ENCODE measurements at regions not wholly inside any gene's neighbourhood (a gene's known extent, or its start where the extent isn't known, plus 50 kb on each side); places are given as distances from the start of the nearest gene placed in this dataset.

GRCh38 chr12:62103748-62104147, 156.5 kb upstream of the USP15 start:
- DNase-seq (ENCODE audit: insufficient read length, low spot score) (no peak), FAIRE-seq (no peak)
- TF ChIP-seq POU2F2 (IDR thresholded peaks at IDR 0.05; ENCODE audit: low read depth, low read length) (no peak), TAF1 (IDR thresholded peaks at IDR 0.05; ENCODE audit: low read depth, low read length) (no peak), SPI1 (IDR thresholded peaks at IDR 0.05; ENCODE audit: low read depth, low read length) (no peak), POLR2AphosphoS5 (IDR thresholded peaks at IDR 0.05; ENCODE audit: low read depth, low read length) (no peak), PAX5 (IDR thresholded peaks at IDR 0.05; ENCODE audit: insufficient read depth, low read length, severe bottlenecking) (no peak), POLR2A (IDR thresholded peaks at IDR 0.05; ENCODE audit: low read depth, low read length) (no peak)

- no peak for FAIRE-seq
- DNase-seq (ENCODE audit: insufficient read length, low spot score): no peak
- no peak for TF ChIP-seq PAX5 (IDR thresholded peaks at IDR 0.05; ENCODE audit: insufficient read depth, low read length, severe bottlenecking)
- no peak for TF ChIP-seq POLR2A (IDR thresholded peaks at IDR 0.05; ENCODE audit: low read depth, low read length)
- TF ChIP-seq TAF1 (IDR thresholded peaks at IDR 0.05; ENCODE audit: low read depth, low read length): no peak
Measured at GRCh38 chr12:62106547-62107185, 153.5 kb upstream of the USP15 start.

DNA sequence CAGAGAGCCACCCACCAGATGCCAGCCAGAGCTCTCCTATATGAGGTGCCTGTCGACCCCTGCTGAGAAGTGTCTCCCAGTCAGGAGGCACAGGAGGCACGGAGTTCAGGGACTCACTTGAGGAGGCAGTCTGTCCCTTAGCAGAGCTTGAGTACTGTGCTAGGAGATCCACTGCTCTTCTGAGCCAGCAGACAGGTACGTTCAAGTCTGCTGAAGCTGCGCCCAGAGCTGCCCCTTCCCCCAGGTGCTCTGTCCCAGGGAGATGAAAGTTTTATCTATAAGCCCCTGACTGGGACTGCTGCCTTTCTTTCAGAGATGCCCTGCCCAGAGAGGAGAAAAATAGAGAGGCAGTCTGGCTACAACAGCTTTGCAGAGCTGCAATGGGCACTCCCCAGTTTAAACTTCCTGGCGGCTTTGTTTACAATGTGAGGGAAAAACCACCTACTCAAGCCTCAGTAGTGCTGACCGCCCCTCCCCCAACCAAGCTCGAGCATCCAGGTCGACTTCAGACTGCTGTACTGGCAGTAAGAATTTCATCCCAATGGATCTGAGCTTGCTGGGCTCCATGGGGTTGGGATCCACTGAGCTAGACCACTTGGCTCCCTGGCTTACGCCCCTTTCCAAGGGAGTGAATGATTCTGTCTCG, 146.7 kb upstream of the USP15 start:
- TF ChIP-seq SPI1 (IDR thresholded peaks at IDR 0.05; ENCODE audit: low read depth, low read length): no peak
- no peak for TF ChIP-seq POLR2AphosphoS5 (IDR thresholded peaks at IDR 0.05; ENCODE audit: low read depth, low read length)
- TF ChIP-seq POU2F2 (IDR thresholded peaks at IDR 0.05; ENCODE audit: low read depth, low read length): no peak
- no peak for TF ChIP-seq TAF1 (IDR thresholded peaks at IDR 0.05; ENCODE audit: low read depth, low read length)
- no peak for TF ChIP-seq POLR2A (IDR thresholded peaks at IDR 0.05; ENCODE audit: low read depth, low read length)
- TF ChIP-seq PAX5 (IDR thresholded peaks at IDR 0.05; ENCODE audit: insufficient read depth, low read length, severe bottlenecking): no peak
- no peak for FAIRE-seq
- DNase-seq (ENCODE audit: insufficient read length, low spot score): no peak

- TF ChIP-seq TAF1 (IDR thresholded peaks at IDR 0.05; ENCODE audit: low read depth, low read length) (no peak), POU2F2 (IDR thresholded peaks at IDR 0.05; ENCODE audit: low read depth, low read length) (no peak), SPI1 (IDR thresholded peaks at IDR 0.05; ENCODE audit: low read depth, low read length) (no peak), PAX5 (IDR thresholded peaks at IDR 0.05; ENCODE audit: insufficient read depth, low read length, severe bottlenecking) (no peak), POLR2A (IDR thresholded peaks at IDR 0.05; ENCODE audit: low read depth, low read length) (no peak), POLR2AphosphoS5 (IDR thresholded peaks at IDR 0.05; ENCODE audit: low read depth, low read length) (no peak)
- FAIRE-seq: no peak
- no peak for DNase-seq (ENCODE audit: insufficient read length, low spot score)
Measured at GRCh38 chr12:62116986-62117385, 143.2 kb upstream of the USP15 start.

GRCh38 chr12:62123721-62124203, 136.4 kb upstream of the USP15 start:
- DNase-seq (ENCODE audit: insufficient read length, low spot score) (no peak), FAIRE-seq (peak; percentile 82)
- TF ChIP-seq PAX5 (IDR thresholded peaks at IDR 0.05; ENCODE audit: insufficient read depth, low read length, severe bottlenecking): no peak
- TF ChIP-seq TAF1 (IDR thresholded peaks at IDR 0.05; ENCODE audit: low read depth, low read length): no peak
- no peak for TF ChIP-seq POU2F2 (IDR thresholded peaks at IDR 0.05; ENCODE audit: low read depth, low read length)
- TF ChIP-seq POLR2A (IDR thresholded peaks at IDR 0.05; ENCODE audit: low read depth, low read length): no peak
- TF ChIP-seq POLR2AphosphoS5 (IDR thresholded peaks at IDR 0.05; ENCODE audit: low read depth, low read length): no peak
- TF ChIP-seq SPI1 (IDR thresholded peaks at IDR 0.05; ENCODE audit: low read depth, low read length): no peak

GRCh38 chr12:62127516-62127915, 132.7 kb upstream of the USP15 start:
- FAIRE-seq: no peak
- TF ChIP-seq POU2F2 (IDR thresholded peaks at IDR 0.05; ENCODE audit: low read depth, low read length) (no peak), PAX5 (IDR thresholded peaks at IDR 0.05; ENCODE audit: insufficient read depth, low read length, severe bottlenecking) (no peak), SPI1 (IDR thresholded peaks at IDR 0.05; ENCODE audit: low read depth, low read length) (no peak), POLR2AphosphoS5 (IDR thresholded peaks at IDR 0.05; ENCODE audit: low read depth, low read length) (no peak), POLR2A (IDR thresholded peaks at IDR 0.05; ENCODE audit: low read depth, low read length) (no peak), TAF1 (IDR thresholded peaks at IDR 0.05; ENCODE audit: low read depth, low read length) (no peak)
- DNase-seq (ENCODE audit: insufficient read length, low spot score): no peak

DNA sequence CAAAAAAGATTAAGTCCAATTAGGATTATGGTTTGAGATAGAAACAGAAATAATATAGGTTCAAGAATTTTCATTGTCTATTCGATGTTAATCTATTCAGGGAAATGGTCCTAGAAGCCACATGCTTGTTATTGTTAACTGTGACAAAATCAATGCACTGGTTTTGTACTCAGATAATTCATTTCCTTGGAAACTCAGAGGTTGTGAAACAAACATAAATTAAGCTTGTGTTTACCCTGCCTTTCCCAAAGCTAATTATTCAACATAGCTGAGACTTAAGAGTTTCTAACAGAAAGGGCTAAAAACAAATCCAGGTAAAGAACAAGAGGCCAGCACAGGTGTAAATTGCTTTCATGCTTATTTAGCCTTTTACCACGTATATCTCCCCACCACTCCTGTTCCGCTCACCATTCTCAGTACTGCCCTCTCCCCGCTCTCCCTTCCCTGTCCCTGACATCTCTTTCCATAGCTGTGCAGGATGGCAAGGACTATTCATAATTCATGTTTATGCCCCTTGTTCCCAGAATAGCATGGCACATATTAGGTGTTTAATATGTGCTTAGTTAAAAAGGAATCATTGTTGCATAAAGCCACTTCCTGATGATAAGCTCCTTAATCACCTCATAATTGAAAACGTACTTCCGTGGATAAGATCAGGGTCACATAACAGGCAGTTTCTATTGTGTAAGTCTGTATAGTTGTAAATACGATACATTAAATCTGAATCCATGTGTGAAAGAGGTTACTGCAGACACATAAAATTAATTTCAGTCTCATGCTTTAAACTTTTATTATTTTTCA, 131.8 kb upstream of the USP15 start:
- TF ChIP-seq TAF1 (IDR thresholded peaks at IDR 0.05; ENCODE audit: low read depth, low read length): no peak
- FAIRE-seq (no peak), DNase-seq (ENCODE audit: insufficient read length, low spot score) (no peak)

GRCh38 chr12:62129291-62129690, 130.9 kb upstream of the USP15 start:
- DNase-seq (ENCODE audit: insufficient read length, low spot score) (no peak), FAIRE-seq (no peak)
- TF ChIP-seq SPI1 (IDR thresholded peaks at IDR 0.05; ENCODE audit: low read depth, low read length) (no peak), POLR2A (IDR thresholded peaks at IDR 0.05; ENCODE audit: low read depth, low read length) (no peak), POLR2AphosphoS5 (IDR thresholded peaks at IDR 0.05; ENCODE audit: low read depth, low read length) (no peak), POU2F2 (IDR thresholded peaks at IDR 0.05; ENCODE audit: low read depth, low read length) (no peak), PAX5 (IDR thresholded peaks at IDR 0.05; ENCODE audit: insufficient read depth, low read length, severe bottlenecking) (no peak), TAF1 (IDR thresholded peaks at IDR 0.05; ENCODE audit: low read depth, low read length) (no peak)

DNA sequence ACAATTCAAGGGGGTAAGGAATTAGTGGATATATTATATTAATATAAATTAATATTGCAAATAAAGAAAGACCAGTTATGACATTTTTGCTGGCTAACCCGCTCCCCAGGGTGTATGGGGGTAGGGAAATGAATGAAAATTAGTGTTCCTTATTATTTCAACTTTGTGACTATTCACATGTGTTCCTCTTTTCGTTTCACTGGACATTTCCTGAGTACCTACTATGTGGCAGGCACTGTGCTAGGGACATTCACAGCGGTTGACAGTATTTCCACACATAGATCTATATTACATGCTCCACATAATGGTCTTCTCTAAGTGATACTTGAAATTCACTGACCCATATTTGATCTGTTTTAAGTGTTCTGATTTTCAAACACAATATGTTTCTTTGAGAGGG, 129.8 kb upstream of the USP15 start:
- DNase-seq (ENCODE audit: insufficient read length, low spot score) (no peak), FAIRE-seq (no peak)
- TF ChIP-seq SPI1 (IDR thresholded peaks at IDR 0.05; ENCODE audit: low read depth, low read length) (no peak), POLR2A (IDR thresholded peaks at IDR 0.05; ENCODE audit: low read depth, low read length) (no peak), TAF1 (IDR thresholded peaks at IDR 0.05; ENCODE audit: low read depth, low read length) (no peak), POU2F2 (IDR thresholded peaks at IDR 0.05; ENCODE audit: low read depth, low read length) (no peak), PAX5 (IDR thresholded peaks at IDR 0.05; ENCODE audit: insufficient read depth, low read length, severe bottlenecking) (no peak), POLR2AphosphoS5 (IDR thresholded peaks at IDR 0.05; ENCODE audit: low read depth, low read length) (no peak)
